NCI-H2081 treated with DMSO at 0.1 percent for 48 hours (cell line): ENCODE measurements at regions not wholly inside any gene's neighbourhood (a gene's known extent, or its start where the extent isn't known, plus 50 kb on each side); places are given as distances from the start of the nearest gene placed in this dataset.
A peak's percentile ranks its signal among the peaks of the same experiment; 100 is the strongest.

ENCODE experiments used
- DNase-seq: peaks from one replicate; lab custom pipeline; 2025; lab: John Stamatoyannopoulos, UW

GRCh38 chr3:177431525-177432176, 234.4 kb upstream of the TBL1XR1 start:
- DNase-seq = no peak

GRCh38 chr3:177435301-177435700, 238.0 kb upstream of the TBL1XR1 start:
- DNase-seq = no peak

- no peak for DNase-seq
Measured at GRCh38 chr3:177437513-177438337, 240.4 kb upstream of the TBL1XR1 start.

GRCh38 chr3:177438596-177439220, 241.4 kb upstream of the TBL1XR1 start:
- DNase-seq = no peak

GRCh38 chr3:177439694-177440269, 242.5 kb upstream of the TBL1XR1 start:
- DNase-seq = no peak

- no peak for DNase-seq
Measured at GRCh38 chr3:177440456-177441104, 243.3 kb upstream of the TBL1XR1 start.

- DNase-seq = no peak
Measured at GRCh38 chr3:177441276-177441812, 244.1 kb upstream of the TBL1XR1 start.

- DNase-seq = no peak
Measured at GRCh38 chr3:177441813-177442646, 244.7 kb upstream of the TBL1XR1 start.

GRCh38 chr3:177443469-177443868, 246.2 kb upstream of the TBL1XR1 start:
- no peak for DNase-seq

GRCh38 chr3:177444696-177445095, 247.4 kb upstream of the TBL1XR1 start:
- DNase-seq = no peak

GRCh38 chr3:177445549-177445948, 248.3 kb upstream of the TBL1XR1 start:
- no peak for DNase-seq

- no peak for DNase-seq
Measured at GRCh38 chr3:177446165-177446601, 248.9 kb upstream of the TBL1XR1 start.

GRCh38 chr3:177447938-177448337, 250.7 kb upstream of the TBL1XR1 start:
- no peak for DNase-seq

GRCh38 chr3:177448987-177449359, 251.7 kb upstream of the TBL1XR1 start:
- DNase-seq = no peak

GRCh38 chr3:177449360-177450006, 252.2 kb upstream of the TBL1XR1 start:
- DNase-seq = no peak

GRCh38 chr3:177451301-177451750, 254.0 kb upstream of the TBL1XR1 start:
- no peak for DNase-seq

- DNase-seq = no peak
Measured at GRCh38 chr3:177451864-177452830, 254.9 kb upstream of the TBL1XR1 start.

- peak; percentile 11 for DNase-seq
Measured at GRCh38 chr3:177452831-177453450, 255.7 kb upstream of the TBL1XR1 start.

GRCh38 chr3:177453451-177453844, 256.2 kb upstream of the TBL1XR1 start:
- no peak for DNase-seq
